ENCODE measurements at regions not wholly inside any gene's neighbourhood (a gene's known extent, or its start where the extent isn't known, plus 50 kb on each side); places are given as distances from the start of the nearest gene placed in this dataset.

DNA sequence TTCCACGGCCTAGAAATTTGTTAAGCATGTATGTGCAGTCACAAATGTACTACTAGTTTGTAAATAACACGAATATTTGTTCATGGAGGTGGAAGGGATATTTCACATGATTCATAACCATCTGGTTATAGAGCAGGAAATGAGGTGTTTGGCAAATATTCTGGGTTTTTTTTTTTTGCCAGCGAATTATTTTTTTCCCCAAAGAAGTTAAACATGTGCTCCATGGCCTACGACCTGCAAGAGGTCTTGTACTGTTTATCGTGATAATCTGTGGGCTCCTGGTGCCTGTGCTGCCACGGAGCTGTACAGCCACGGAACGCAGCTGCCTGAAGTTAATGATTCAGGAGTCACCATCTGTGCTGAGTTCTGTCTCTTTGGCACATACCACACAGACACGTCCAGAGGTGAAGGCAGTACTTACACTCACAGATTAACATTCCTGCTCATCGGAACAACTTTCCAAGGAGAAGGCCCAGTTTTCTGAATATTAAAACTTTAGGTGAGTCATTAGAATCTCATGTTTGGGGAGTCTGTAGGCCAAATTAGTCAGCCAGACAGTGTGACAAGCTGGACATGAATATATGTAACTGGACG, 156.3 kb downstream of the TMX1 start:
- no peak overlapping the region for H3K4me3 ChIP-seq (ENCODE audit: extremely low read depth, insufficient read depth, low read length, poor library complexity, severe bottlenecking)
- 94 to 95% methylated on average over 7 of the region's 11 CpGs for WGBS, 2 experiments (ENCODE audit: insufficient coverage in 2 of 2)
- H3K27ac ChIP-seq (ENCODE audit: low read depth, low read length, severe bottlenecking): peak overlapping the region; percentile 57
- H3K9me3 ChIP-seq (ENCODE audit: control insufficient read depth, low read length): no peaks in the 10 kb centered on the region
- peaks cover 32% of the 10 kb centered on the region for H3K4me1 ChIP-seq (ENCODE audit: control insufficient read depth, insufficient read depth, low read length, poor library complexity, severe bottlenecking)
- no peaks in the 10 kb centered on the region for H3K36me3 ChIP-seq (ENCODE audit: control insufficient read depth, insufficient read depth, low read length)

DNA sequence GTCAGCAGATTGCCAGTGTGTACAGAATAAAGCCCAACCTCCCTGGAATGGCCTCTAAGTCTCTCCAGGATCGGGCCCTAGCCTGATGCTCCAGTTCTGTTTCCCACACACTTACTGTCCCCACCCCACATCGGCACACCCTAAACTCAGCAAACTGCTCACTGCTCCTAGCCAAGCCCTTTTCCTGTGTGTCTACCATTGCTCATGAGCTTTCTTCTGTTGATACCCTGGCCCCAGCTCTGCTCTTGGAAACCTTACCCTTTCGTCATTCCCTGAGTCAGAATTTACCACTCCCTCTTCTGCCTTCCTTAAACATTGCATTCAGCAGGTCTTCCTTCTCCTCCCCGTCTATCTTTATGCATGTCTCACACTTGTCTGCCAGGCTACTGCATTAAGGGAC, 158.9 kb downstream of the TMX1 start:
- H3K4me3 ChIP-seq (ENCODE audit: extremely low read depth, insufficient read depth, low read length, poor library complexity, severe bottlenecking): no peak overlapping the region
- 84 to 91% methylated on average over 3 of the region's 4 CpGs for WGBS, 2 experiments (ENCODE audit: insufficient coverage in 2 of 2)
- no peak overlapping the region for H3K27ac ChIP-seq (ENCODE audit: low read depth, low read length, severe bottlenecking)
- H3K9me3 ChIP-seq (ENCODE audit: control insufficient read depth, low read length): no peaks in the 10 kb centered on the region
- peaks cover 31% of the 10 kb centered on the region for H3K4me1 ChIP-seq (ENCODE audit: control insufficient read depth, insufficient read depth, low read length, poor library complexity, severe bottlenecking)
- no peaks in the 10 kb centered on the region for H3K36me3 ChIP-seq (ENCODE audit: control insufficient read depth, insufficient read depth, low read length)

DNA sequence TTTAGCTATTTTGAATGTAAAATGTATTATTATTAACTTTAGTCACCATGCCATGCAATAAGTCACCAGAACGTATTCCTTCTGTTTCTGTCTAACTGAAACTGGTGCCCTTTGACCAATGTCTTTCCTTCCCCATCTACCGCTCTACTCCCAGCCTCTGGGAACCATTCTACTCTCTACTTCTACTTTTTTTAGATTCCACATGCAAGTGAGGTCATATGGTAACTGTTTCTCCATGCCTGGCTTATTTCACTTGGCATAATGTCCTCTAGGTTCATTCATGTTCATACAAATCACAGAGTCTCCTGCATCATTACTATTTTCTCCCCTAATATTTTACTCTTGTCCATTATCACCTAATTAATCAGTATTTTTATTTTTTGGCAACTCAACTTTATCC, 160.1 kb downstream of the TMX1 start:
- no peaks in the 10 kb centered on the region for H3K36me3 ChIP-seq (ENCODE audit: control insufficient read depth, insufficient read depth, low read length)
- no peak overlapping the region for H3K4me3 ChIP-seq (ENCODE audit: extremely low read depth, insufficient read depth, low read length, poor library complexity, severe bottlenecking)
- 61 to 75% methylated on average over 2 of the region's 2 CpGs for WGBS, 2 experiments (ENCODE audit: insufficient coverage in 2 of 2)
- no peaks in the 10 kb centered on the region for H3K9me3 ChIP-seq (ENCODE audit: control insufficient read depth, low read length)
- H3K4me1 ChIP-seq (ENCODE audit: control insufficient read depth, insufficient read depth, low read length, poor library complexity, severe bottlenecking): peaks cover 20% of the 10 kb centered on the region
- H3K27ac ChIP-seq (ENCODE audit: low read depth, low read length, severe bottlenecking): no peak overlapping the region

DNA sequence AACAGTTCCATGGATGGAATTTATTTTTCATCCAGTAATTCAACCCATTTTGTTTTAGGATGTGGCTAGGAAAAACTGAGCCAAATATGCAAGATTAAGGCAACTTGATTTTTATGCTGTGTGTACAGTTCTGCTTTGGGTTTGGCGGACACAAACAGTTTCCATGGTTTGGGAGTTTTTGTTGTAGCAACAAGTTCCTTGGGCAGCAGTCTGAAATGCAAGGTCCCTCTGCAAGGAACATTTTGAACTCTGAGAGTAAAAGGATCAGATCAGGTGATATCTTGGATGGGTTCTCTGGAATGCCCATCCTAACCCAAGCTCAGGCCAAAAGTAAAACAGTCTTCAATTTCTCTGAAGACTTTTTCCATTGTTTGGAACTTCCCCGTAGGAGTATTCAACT, 161.2 kb downstream of the TMX1 start:
- Histone ChIP-seq H3K9me3 (ENCODE audit: control insufficient read depth, low read length) (no peaks in the 10 kb centered on the region), H3K4me3 (ENCODE audit: extremely low read depth, insufficient read depth, low read length, poor library complexity, severe bottlenecking) (no peak overlapping the region), H3K27ac (ENCODE audit: low read depth, low read length, severe bottlenecking) (no peak overlapping the region), H3K4me1 (ENCODE audit: control insufficient read depth, insufficient read depth, low read length, poor library complexity, severe bottlenecking) (peaks cover 9% of the 10 kb centered on the region), H3K36me3 (ENCODE audit: control insufficient read depth, insufficient read depth, low read length) (no peaks in the 10 kb centered on the region)
- WGBS, 2 experiments (ENCODE audit: insufficient coverage in 2 of 2): 100% methylated on average over 1 to 2 of the region's 2 CpGs

DNA sequence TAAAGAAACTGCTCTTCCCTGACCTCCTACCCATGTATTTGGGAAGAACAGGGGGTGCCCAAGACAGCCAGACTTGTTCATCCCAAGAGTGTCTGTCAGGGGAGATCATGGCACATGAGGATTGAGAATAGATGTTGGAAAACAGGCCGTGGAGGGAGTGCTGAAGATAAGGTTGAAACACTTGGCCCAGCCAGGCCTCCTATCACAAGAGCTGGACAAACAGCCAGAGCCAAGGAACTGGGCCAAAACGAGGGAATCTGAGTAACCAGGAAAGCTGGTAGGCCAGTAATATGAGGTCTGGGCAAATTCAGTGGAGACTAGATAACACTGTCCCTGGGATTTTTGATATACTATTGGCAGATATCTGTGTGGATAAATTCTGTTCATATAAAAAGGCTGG, 161.7 kb downstream of the TMX1 start:
- Histone ChIP-seq H3K4me1 (ENCODE audit: control insufficient read depth, insufficient read depth, low read length, poor library complexity, severe bottlenecking) (peaks cover 5% of the 10 kb centered on the region), H3K36me3 (ENCODE audit: control insufficient read depth, insufficient read depth, low read length) (no peaks in the 10 kb centered on the region), H3K9me3 (ENCODE audit: control insufficient read depth, low read length) (no peaks in the 10 kb centered on the region), H3K27ac (ENCODE audit: low read depth, low read length, severe bottlenecking) (no peak overlapping the region), H3K4me3 (ENCODE audit: extremely low read depth, insufficient read depth, low read length, poor library complexity, severe bottlenecking) (no peak overlapping the region)
- WGBS, 2 experiments (ENCODE audit: insufficient coverage in 2 of 2): 100% methylated on average over 1 to 2 of the region's 2 CpGs

DNA sequence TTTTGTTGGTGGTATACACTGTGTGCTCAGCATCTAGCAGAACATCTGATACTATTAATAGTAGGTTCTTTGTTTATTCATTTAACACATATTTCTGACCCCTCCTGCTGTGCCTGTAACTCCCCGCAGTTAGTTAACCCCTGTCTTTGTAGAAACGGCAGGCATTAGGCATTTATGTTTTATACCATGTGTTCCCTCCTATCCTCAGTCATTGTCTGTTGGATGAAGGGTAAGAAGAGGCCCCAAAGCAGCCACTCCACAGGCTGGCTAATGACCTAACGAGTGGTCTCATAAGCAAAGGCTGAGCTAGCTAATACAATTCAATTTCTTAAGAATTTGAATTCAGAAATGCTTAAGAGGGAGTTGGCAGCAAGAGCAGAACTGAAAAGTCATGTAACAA, 170.8 kb downstream of the TMX1 start:
- Histone ChIP-seq H3K27ac (ENCODE audit: low read depth, low read length, severe bottlenecking) (no peak overlapping the region), H3K4me1 (ENCODE audit: control insufficient read depth, insufficient read depth, low read length, poor library complexity, severe bottlenecking) (no peaks in the 10 kb centered on the region), H3K4me3 (ENCODE audit: extremely low read depth, insufficient read depth, low read length, poor library complexity, severe bottlenecking) (no peak overlapping the region), H3K9me3 (ENCODE audit: control insufficient read depth, low read length) (no peaks in the 10 kb centered on the region), H3K36me3 (ENCODE audit: control insufficient read depth, insufficient read depth, low read length) (no peaks in the 10 kb centered on the region)
- 65% methylated on average over 2 of the region's 3 CpGs; no CpG with 5 or more reads in 1 of the 2 experiments for WGBS, 2 experiments (ENCODE audit: insufficient coverage in 2 of 2)

DNA sequence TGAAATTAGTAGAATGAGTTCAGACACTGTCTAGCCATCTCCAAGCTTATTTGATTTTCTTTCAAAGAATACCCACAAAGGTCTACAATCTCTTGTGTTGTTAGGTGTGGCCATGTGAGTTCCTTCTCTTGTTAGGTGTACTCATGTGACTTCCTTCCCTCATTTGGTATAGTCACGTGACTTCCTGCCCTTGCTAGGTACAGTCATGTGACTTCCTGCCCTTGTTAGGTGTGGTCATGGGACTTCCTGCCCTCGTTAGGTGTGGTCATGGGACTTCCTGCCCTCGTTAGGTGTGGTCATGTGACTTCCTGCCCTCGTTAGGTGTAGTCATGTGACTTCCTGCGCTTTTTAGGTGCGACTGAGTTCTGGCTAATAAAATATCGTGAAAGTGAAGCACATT, 179.6 kb downstream of the TMX1 start:
- 88 to 96% methylated on average over 6 to 7 of the region's 7 CpGs for WGBS, 2 experiments (ENCODE audit: insufficient coverage in 2 of 2)
- Histone ChIP-seq H3K36me3 (ENCODE audit: control insufficient read depth, insufficient read depth, low read length) (no peaks in the 10 kb centered on the region), H3K4me1 (ENCODE audit: control insufficient read depth, insufficient read depth, low read length, poor library complexity, severe bottlenecking) (no peaks in the 10 kb centered on the region), H3K4me3 (ENCODE audit: extremely low read depth, insufficient read depth, low read length, poor library complexity, severe bottlenecking) (no peak overlapping the region), H3K27ac (ENCODE audit: low read depth, low read length, severe bottlenecking) (no peak overlapping the region), H3K9me3 (ENCODE audit: control insufficient read depth, low read length) (peaks cover 13% of the 10 kb centered on the region)

DNA sequence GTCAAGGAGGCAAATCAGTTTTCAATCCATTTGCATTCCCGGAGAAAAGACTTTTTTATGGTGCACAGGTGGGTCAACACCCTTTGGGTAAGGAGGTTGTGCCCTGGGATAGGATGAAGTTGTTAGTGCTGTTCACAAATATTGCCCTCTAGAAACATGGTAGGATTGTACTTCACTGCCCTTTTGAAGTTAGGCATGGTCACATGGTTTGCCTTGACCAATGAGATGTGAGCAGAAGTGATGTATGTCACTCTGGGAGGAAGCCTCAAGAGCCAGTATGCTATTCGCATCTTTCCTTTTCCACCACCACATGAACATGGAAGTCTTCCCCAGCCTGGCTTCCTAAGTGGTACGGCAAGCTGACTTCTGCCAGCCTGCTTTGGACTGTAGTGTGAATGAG, 182.7 kb downstream of the TMX1 start:
- H3K36me3 ChIP-seq (ENCODE audit: control insufficient read depth, insufficient read depth, low read length): no peaks in the 10 kb centered on the region
- no peak overlapping the region for H3K4me3 ChIP-seq (ENCODE audit: extremely low read depth, insufficient read depth, low read length, poor library complexity, severe bottlenecking)
- WGBS, 2 experiments (ENCODE audit: insufficient coverage in 2 of 2): 100% methylated on average over 2 of the region's 3 CpGs
- no peak overlapping the region for H3K27ac ChIP-seq (ENCODE audit: low read depth, low read length, severe bottlenecking)
- H3K4me1 ChIP-seq (ENCODE audit: control insufficient read depth, insufficient read depth, low read length, poor library complexity, severe bottlenecking): no peaks in the 10 kb centered on the region
- H3K9me3 ChIP-seq (ENCODE audit: control insufficient read depth, low read length): peaks cover 13% of the 10 kb centered on the region

DNA sequence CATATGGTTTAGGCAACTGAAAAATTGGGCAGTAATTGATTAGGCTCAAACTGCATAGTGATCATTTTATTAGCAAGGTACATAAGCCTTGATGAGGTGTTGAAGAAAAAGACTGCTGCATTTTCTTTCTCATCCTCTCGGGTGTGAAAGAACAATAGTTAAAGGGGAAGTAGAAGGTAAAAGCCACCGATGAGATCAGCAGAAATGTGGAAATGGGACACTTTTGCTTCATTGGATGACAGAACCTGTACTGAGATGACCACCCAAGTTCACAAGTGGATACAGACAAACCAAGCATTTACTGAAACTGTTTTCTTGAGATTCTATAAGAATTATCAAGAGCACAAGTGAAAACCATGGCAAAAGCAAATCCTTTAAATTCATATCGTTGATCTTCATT, 184.0 kb downstream of the TMX1 start:
- Histone ChIP-seq H3K9me3 (ENCODE audit: control insufficient read depth, low read length) (peaks cover 8% of the 10 kb centered on the region), H3K27ac (ENCODE audit: low read depth, low read length, severe bottlenecking) (no peak overlapping the region), H3K4me1 (ENCODE audit: control insufficient read depth, insufficient read depth, low read length, poor library complexity, severe bottlenecking) (no peaks in the 10 kb centered on the region), H3K36me3 (ENCODE audit: control insufficient read depth, insufficient read depth, low read length) (no peaks in the 10 kb centered on the region), H3K4me3 (ENCODE audit: extremely low read depth, insufficient read depth, low read length, poor library complexity, severe bottlenecking) (no peak overlapping the region)
- WGBS, 2 experiments (ENCODE audit: insufficient coverage in 2 of 2): 94% methylated on average over 2 to 3 of the region's 3 CpGs

DNA sequence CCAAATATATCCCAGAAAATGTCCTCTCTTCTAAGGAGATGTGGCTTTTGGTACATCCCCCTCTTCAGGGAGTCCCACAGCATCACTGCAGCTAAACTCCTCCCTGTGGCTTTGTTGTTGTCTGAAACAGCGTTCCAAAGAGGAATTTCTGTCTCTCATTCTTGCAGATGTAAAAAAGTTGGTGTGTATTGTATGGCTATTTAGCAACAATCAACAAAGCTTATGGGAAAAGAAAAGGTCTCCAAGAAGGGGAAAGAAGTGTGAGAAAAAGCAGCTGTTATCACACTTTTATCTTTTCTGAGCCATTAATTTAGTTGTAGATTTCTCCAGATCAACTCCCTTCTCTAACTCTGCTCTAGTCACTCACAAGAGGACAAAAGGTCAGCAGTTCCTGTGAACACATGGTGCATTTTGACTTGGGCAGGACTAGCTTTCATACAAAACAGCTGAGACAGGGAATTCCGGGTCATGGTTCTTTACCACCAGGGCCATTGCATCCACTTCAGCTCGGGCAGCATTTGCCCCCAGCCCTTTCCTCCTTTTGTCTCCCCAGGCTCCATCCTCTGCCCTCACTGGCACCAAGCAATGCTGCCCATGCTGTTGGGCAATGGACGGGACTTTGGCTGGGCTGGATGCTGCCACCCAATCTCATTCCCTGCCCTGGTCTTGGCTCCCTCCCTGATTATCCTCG, 184.7 kb downstream of the TMX1 start:
- Histone ChIP-seq H3K27ac (ENCODE audit: low read depth, low read length, severe bottlenecking) (no peak overlapping the region), H3K4me3 (ENCODE audit: extremely low read depth, insufficient read depth, low read length, poor library complexity, severe bottlenecking) (no peak overlapping the region), H3K4me1 (ENCODE audit: control insufficient read depth, insufficient read depth, low read length, poor library complexity, severe bottlenecking) (no peaks in the 10 kb centered on the region), H3K36me3 (ENCODE audit: control insufficient read depth, insufficient read depth, low read length) (no peaks in the 10 kb centered on the region), H3K9me3 (ENCODE audit: control insufficient read depth, low read length) (peaks cover 2% of the 10 kb centered on the region)
- 70 to 98% methylated on average over 4 of the region's 5 CpGs for WGBS, 2 experiments (ENCODE audit: insufficient coverage in 2 of 2)

DNA sequence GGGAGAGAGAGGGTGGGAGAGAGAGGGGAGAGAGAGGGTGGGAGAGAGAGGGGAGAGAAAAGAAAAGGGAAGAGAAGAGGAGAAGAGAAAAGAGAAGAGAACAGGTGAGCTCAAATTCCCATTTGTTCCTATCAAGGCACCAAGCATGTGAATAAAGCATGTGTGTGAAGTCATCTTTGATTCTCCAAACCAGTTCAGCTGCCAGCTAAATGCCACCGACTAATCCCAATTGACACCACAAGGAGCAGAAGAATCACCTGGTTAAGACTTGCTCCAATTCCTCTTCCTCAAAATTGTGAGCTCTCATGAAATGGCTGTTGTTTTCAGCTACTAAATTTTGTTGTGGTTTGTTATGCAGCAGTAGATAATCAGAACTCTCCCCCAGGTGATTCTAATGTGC, 188.9 kb downstream of the TMX1 start:
- H3K36me3 ChIP-seq (ENCODE audit: control insufficient read depth, insufficient read depth, low read length): no peaks in the 10 kb centered on the region
- H3K9me3 ChIP-seq (ENCODE audit: control insufficient read depth, low read length): no peaks in the 10 kb centered on the region
- no peak overlapping the region for H3K4me3 ChIP-seq (ENCODE audit: extremely low read depth, insufficient read depth, low read length, poor library complexity, severe bottlenecking)
- H3K27ac ChIP-seq (ENCODE audit: low read depth, low read length, severe bottlenecking): no peak overlapping the region
- no CpG with 5 or more reads among the region's 1 CpG for WGBS, 2 experiments (ENCODE audit: insufficient coverage in 2 of 2)
- H3K4me1 ChIP-seq (ENCODE audit: control insufficient read depth, insufficient read depth, low read length, poor library complexity, severe bottlenecking): peaks cover 16% of the 10 kb centered on the region

Measured in mesodermal cell (in vitro differentiated cells).